GM18519 (cell line): ENCODE measurements at regions not wholly inside any gene's neighbourhood (a gene's known extent, or its start where the extent isn't known, plus 50 kb on each side); places are given as distances from the start of the nearest gene placed in this dataset.
"Not testable (repeated sequence)": the region's sequence is repeated elsewhere in the genome, so short reads cannot be mapped to it uniquely, and the experiment has no call there.

ENCODE experiments used
- ATAC-seq: cut with Tn5 transposase; IDR thresholded peaks from one replicate; pipeline ENCODE4 v1.9.1; 2021; ENCODE audit warnings: mild to moderate bottlenecking, moderate library complexity; ENCODE audit not compliant: unreplicated experiment, low FRiP score

GRCh38 chr1:38526046-38526445, 333.5 kb downstream of the RRAGC start:
- no peak for ATAC-seq

DNA sequence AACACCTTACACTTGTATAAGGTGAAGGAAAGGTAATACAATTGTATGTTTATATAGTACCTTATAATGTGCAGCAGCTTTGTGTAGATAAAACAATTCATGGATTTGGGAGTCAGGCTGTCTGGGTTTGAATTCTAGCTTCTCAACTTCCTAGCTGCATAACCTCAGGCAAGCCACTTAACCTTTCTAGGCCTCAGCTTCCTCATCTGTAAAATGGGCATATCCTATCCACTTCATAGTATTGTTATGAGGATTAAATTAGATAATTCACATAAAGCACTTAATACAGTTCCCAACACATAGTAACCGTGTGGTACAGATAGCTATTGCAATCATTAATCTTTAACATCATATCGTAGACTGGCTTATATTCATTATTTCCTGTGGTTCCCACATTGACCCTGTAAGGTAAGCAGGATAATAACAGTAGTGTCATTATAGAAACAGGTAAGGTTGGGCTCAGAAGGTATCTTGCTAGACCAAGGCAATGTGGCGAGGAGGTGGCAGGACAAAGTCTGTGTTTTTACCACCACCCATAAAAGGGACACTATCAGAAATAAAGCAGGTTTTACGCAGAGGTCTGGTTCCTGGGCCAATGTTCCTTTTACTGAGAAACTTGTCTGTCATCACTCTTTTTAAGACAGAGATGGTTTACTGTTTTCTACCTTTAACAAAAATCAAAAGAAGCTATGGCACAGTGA, 334.1 kb downstream of the RRAGC start:
- no peak for ATAC-seq

DNA sequence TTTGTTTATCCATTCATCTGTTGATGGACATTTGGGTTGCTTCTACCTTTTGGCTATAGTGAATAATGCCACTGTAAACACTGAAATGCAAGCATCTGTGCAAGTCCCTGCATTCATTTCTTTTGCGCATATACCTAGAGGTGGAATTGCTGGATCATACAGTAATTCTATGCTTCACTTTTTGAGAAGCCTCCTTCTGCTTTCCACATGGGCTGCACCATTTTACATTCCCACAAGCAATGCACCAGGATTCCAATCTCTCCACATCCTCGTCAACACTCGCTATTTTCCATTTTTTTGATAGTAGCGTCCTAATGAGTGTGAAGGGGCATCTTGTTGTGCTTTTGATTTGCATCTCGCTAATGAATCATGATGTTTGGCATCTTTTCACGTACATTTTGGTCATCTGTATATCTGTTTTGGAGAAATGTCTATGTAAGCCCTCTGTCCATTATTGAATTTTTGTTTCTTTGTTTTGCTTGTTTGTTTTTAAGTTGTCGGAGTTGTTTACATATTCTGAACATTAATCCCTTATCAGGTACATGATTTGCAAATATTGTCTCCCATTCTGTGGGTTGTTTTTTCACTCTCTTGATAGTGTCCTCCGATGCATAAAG, 335.4 kb downstream of the RRAGC start:
- ATAC-seq = no peak

DNA sequence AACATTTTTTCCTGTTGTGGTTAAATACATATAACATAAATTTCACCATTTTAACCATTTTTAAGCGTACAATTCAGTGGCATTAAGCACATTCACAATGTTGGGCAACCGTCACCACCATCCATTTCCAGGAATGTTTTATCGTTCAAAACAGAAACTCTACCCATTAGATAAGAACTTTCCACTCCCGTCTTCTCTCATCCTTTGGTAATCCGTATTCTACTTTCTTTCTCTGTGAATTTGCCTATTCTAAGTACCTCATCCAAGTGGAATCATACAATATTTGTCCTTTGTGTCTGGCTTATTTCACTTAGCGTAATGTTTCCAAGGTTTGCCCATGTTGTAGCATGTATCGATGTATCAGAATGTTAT, 336.0 kb downstream of the RRAGC start:
- no peak for ATAC-seq

GRCh38 chr1:38522915-38523567, 336.5 kb downstream of the RRAGC start:
- no peak for ATAC-seq

DNA sequence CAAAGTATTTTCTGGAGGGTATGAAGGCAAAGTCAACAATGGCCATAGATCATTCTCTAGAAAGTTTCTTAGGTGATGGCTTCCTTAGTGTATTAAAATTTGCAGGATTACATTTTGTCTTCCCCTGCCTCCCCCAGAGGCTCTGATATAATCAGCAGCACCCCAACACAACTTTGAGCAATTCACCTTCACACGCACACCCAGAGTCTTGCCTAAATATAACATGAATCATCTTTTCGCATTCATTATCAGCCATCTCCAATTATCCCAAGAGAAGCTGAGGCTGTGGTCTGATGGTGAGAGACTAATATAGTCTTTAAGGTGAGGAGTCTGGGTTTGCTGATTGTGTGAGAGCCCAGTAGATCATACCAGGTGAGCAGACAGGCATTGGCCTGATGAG, 343.0 kb downstream of the RRAGC start:
- no peak for ATAC-seq

- no peak for ATAC-seq
Measured at GRCh38 chr1:38512789-38513188, 346.8 kb downstream of the RRAGC start.

DNA sequence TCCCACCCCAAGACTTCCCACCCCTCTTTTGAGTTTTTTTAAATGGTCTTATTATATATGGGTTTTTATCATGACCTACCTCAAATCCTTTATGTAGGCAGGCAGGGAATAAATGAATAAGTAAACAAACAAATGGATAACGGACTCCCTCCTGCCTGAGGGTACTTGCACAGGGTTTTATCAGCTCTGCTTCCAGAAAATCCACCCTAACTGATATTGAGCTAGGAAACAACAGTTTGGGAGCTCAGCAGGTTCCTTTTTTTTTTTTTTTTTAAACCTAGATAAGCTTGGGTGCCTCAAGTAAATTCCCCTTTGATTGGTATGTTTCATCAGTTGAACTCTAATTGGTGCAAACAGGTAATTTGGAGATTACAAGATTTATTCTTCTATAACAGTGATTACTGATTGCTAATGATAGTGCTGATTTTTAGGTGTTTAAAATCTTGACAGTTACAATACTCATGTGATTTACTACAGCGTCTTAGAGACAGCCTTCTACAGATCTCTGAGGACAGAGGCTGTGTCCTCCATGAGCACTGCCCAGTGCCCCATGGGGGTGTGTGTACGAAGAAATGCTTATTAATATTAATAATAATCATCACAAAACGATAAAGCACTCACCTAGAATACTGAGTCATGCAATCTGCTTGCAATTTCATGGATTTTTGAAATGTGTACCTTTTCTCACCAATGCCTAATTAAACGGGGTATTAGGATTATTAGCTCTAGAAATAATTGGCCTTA, 347.4 kb downstream of the RRAGC start:
- no peak for ATAC-seq

DNA sequence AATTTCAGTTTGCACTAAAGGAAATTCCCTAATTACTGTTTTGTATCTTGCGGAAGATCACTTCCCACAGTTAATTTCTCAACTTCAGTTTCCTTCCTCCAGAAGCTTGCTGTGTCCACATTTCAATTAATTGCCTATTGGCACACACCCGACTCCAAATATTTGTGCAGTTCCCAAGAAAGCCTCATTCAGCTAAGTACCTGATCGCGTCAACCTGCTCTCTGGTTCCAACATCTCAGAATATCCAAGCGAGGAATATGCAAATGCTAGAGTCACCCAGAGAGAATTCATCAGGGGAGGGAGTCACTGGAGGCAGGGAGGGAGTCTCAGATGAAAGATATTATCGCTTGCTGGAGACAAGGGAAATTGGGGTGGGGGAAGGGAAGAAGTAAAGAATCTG, 351.3 kb downstream of the RRAGC start:
- no peak for ATAC-seq

- ATAC-seq = no peak
Measured at GRCh38 chr1:38507563-38507962, 352.0 kb downstream of the RRAGC start.

GRCh38 chr1:38505944-38506343, 353.6 kb downstream of the RRAGC start:
- no peak for ATAC-seq

GRCh38 chr1:38502758-38503157, 356.8 kb downstream of the RRAGC start:
- no peak for ATAC-seq

DNA sequence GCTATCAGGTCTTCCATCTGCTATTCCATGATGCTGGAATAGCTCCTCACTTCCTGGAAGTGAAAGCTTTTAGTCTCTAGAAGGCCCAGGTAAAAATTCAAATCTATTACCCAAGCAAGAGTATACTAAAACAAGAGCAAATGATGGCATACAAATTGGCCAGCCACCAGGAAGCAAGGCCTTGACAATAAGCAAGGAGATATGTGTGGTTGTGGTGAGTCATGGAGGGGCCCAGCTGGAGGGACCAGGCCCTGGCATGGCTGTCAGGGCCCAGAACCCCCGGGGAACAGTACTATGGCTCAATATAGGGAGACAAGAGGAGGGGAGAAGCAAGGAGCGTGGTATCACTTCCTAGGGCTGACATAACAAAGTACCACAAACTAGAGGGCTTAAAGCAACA, 358.7 kb downstream of the RRAGC start:
- no peak for ATAC-seq

DNA sequence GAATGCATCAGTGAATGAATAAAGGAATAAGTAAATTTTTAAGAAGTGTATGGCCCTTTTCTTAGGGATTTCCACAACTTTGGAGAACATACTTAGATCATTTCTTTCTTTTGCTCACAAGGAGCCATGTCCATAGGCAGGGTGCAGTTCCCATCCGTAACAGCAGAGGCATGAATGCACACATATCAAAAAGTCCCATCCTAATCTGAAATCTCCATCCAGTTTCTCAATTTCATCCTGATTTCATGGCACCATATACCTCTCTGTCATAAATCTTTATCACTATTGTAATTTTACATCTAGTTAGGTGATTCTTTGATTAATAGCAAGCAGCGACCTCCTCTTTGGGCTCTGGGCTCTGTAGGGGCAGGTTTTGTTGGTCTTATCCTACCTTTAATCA, 359.2 kb downstream of the RRAGC start:
- ATAC-seq = no peak

DNA sequence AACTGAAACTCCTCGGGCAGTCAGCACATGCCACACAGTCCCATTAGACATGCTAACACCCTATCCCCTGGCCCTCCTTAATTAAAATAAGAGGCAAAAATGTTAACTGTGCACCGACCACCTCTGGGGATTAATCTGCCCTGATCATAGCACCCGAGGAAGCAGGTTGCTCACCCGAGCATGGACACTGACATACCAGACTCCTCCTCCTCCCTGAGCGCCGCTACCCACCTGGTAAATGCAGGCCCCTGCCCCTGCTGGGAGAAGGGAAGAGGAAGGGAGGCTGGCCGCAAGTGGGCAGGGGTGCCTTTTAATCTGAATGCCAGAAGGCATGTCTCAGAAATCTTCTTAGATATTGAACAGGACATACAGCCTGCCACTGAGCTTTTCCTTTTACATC, 360.9 kb downstream of the RRAGC start:
- ATAC-seq = no peak

DNA sequence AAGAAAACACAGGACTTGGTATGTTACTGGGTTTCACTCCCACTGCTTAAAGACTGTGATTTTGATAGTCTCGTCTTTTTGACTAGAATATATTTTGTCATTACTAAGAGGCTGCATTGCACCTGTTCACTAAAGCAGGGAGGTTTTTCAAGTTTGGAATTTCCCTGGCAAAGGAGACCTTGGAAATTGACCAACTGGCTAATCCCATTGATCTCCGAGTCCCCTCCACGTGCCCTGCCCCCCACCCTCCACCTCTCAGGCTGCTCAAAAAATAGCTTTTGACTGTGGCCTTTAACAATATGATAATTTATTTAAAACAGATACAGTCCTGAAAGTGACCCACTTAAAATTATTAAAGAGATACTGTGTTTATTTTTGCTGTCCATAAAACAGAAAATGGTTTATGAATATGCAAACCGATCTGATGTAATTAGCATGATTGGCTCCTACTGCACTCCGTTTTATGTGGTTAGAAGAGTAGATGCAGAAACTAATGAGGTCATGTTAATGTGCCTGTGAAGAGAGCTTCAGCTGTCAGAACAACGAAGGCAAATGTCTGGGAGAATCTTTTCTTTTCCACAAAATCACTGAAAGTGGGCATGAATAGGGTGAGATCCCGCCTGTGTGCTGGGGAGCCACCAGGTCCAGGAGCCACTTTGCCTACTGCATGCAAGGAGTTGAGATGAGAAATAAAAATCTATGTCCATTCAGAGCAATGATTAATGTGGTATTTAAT, 361.5 kb downstream of the RRAGC start:
- no peak for ATAC-seq

GRCh38 chr1:38493306-38493705, 366.3 kb downstream of the RRAGC start:
- not testable (repeated sequence) for ATAC-seq

DNA sequence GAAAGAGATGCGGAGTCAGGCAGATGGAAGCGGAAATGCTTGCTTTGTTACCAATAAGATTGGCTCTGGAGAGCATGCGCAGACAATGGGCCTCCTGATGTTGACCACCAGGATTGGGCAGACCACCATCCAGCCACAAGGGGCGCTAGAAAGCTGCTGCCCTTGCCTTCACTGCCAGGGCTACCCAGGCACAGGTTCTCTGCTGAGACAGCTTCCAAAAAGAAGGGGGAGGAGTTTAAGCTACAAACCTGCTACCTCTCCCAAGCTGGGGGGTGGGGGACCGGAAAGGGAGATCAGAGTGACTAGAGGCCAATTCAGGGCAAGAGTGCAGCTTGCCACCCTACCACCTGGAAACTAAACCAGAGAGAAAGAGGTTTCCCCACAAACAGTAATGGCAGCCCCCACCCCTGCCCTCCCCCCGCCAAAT, 369.7 kb downstream of the RRAGC start:
- no peak for ATAC-seq

DNA sequence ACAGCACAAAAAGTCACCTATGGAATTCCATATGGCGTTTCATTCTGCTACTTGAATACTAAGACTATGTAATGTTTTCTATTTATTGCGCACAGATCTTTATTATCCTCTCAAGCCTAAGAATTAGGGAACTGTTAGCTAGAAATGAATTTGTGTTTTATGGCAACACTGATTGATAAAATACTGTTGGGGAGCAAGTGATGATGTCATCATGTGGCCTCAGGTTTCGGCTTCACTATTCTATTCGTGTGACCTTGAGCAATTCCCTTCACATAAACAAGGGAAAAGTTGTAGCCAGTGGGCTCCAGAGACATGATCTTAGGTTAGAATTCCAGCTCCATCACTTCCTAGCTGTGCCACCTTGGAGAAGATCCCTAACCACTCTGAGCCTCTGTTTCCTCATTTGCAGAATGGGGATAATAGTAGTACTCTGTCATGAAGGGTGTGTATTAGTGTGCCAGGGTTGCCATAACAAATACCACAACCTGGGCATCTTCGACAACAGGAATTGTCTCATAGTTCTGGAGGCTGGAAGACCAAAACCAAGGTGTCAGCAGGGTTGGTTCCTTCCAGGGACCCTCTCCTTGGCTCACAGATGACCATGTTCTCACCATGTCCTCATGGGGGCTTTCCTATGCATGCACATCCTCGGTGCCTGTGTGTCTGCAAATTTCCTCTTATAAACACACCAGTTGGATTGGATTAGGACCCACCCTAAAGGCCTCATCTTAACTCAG, 371.2 kb downstream of the RRAGC start:
- no peak for ATAC-seq

- no peak for ATAC-seq
Measured at GRCh38 chr1:38487396-38487795, 372.2 kb downstream of the RRAGC start.
